Loucy (cell line): ENCODE measurements at regions not wholly inside any gene's neighbourhood (a gene's known extent, or its start where the extent isn't known, plus 50 kb on each side); places are given as distances from the start of the nearest gene placed in this dataset.

ENCODE experiments used
- H2AFZ ChIP-seq: fragments of 200-600 bp; sonication (generic); 2 replicates; pipeline ENCODE4 v1.6.0; 2016; ENCODE audit warnings: antibody characterized with exemption, mild to moderate bottlenecking, low read length, moderate library complexity
- H3F3A ChIP-seq: fragments of 200-600 bp; 2 replicates; pipeline ENCODE4 v1.6.0; 2016; ENCODE audit warnings: antibody characterized with exemption, low read depth, mild to moderate bottlenecking
- H3K27me3 ChIP-seq: fragments of 200-600 bp; sonication (generic); 2 replicates; pipeline ENCODE4 v1.6.1; 2014; ENCODE audit warnings: low read length, mild to moderate bottlenecking; ENCODE audit not compliant: insufficient read depth, poor library complexity, severe bottlenecking
- H3K36me3 ChIP-seq: fragments of 200-600 bp; sonication (generic); 2 replicates; pipeline ENCODE4 v1.6.1; 2016; ENCODE audit warnings: low read length; ENCODE audit not compliant: insufficient read depth
- H3K4me1 ChIP-seq: fragments of 200-600 bp; sonication (generic); 2 replicates; pipeline ENCODE4 v1.5.1; 2014; ENCODE audit warnings: low read length, mild to moderate bottlenecking; ENCODE audit not compliant: insufficient read depth, poor library complexity, severe bottlenecking
- H3K4me2 ChIP-seq: fragments of 200-600 bp; sonication (generic); 2 replicates; pipeline ENCODE4 v1.6.0; 2014; ENCODE audit warnings: antibody characterized with exemption, low read length, low read depth, mild to moderate bottlenecking; ENCODE audit not compliant: poor library complexity, severe bottlenecking
- H3K4me3 ChIP-seq: fragments of 200-600 bp; sonication (generic); 2 replicates; pipeline ENCODE4 v1.5.1; 2014; ENCODE audit warnings: low read length, mild to moderate bottlenecking, mixed read lengths; ENCODE audit not compliant: poor library complexity, severe bottlenecking
- H3K79me2 ChIP-seq: fragments of 200-600 bp; sonication (generic); 2 replicates; pipeline ENCODE4 v1.6.1; 2014; ENCODE audit warnings: low read length; ENCODE audit not compliant: insufficient read depth
- H3K9ac ChIP-seq: fragments of 200-600 bp; sonication (generic); 2 replicates; pipeline ENCODE4 v1.6.0; 2014; ENCODE audit warnings: mild to moderate bottlenecking, low read depth, low read length, moderate library complexity; ENCODE audit not compliant: poor library complexity, severe bottlenecking
- H3K9me2 ChIP-seq: fragments of 200-600 bp; sonication (generic); replicated peaks from 2 replicates; pipeline ENCODE4 v1.6.1; 2016; ENCODE audit warnings: low read depth, low read length, mixed read lengths
- H3K9me3 ChIP-seq: fragments of 200-600 bp; sonication (generic); 2 replicates; pipeline ENCODE4 v1.6.1; 2014; ENCODE audit warnings: mild to moderate bottlenecking, antibody characterized with exemption, low read length, low read depth; ENCODE audit not compliant: insufficient read depth
- H4K20me1 ChIP-seq: fragments of 200-600 bp; sonication (generic); 2 replicates; pipeline ENCODE4 v1.6.0; 2014; ENCODE audit warnings: antibody characterized with exemption, low read length, mild to moderate bottlenecking; ENCODE audit not compliant: insufficient read depth, poor library complexity, severe bottlenecking
- CTCF ChIP-seq: fragments of 200-600 bp; sonication (generic); conservative IDR thresholded peaks from 2 replicates; pipeline ENCODE4 v1.5.1; 2014; ENCODE audit warnings: mild to moderate bottlenecking, antibody characterized with exemption, low read length
- EZH2phosphoT487 ChIP-seq: fragments of 200-600 bp; IDR thresholded peaks from 2 replicates; pipeline ENCODE4 v1.6.1; 2018; ENCODE audit warnings: antibody characterized with exemption, mild to moderate bottlenecking, moderate library complexity, borderline replicate concordance

- Histone ChIP-seq H3K27me3 (no peaks in the 10 kb centered on the region), H3K4me2 (no peak overlapping the region), H3K9me3 (no peaks in the 10 kb centered on the region), H3K9ac (no peak overlapping the region), H3K79me2 (no peaks in the 10 kb centered on the region), H3K36me3 (no peaks in the 10 kb centered on the region), H3K4me1 (no peaks in the 10 kb centered on the region), H3K4me3 (no peak overlapping the region), H2AFZ (peak overlapping the region; percentile 70; the same call in 1 of the 2 replicates), H3F3A (no peaks in the 10 kb centered on the region), H3K9me2 (no peaks in the 10 kb centered on the region), H4K20me1 (no peaks in the 10 kb centered on the region)
- TF ChIP-seq EZH2phosphoT487 (no peak), CTCF (no peak)
Observed at GRCh38 chr2:158011055-158011771, 90.5 kb upstream of the UPP2 start.

- no peaks in the 10 kb centered on the region for H3F3A ChIP-seq
- no peaks in the 10 kb centered on the region for H3K36me3 ChIP-seq
- H3K9ac ChIP-seq, result no peak overlapping the region
- no peaks in the 10 kb centered on the region for H3K4me1 ChIP-seq
- TF ChIP-seq EZH2phosphoT487 (no peak), CTCF (no peak)
- H3K4me3 ChIP-seq, result no peak overlapping the region
- H3K27me3 ChIP-seq, result no peaks in the 10 kb centered on the region
- H2AFZ ChIP-seq, result no peak overlapping the region
- H3K9me3 ChIP-seq, result no peaks in the 10 kb centered on the region
- H3K79me2 ChIP-seq, result no peaks in the 10 kb centered on the region
- no peaks in the 10 kb centered on the region for H4K20me1 ChIP-seq
- no peak overlapping the region for H3K4me2 ChIP-seq
- H3K9me2 ChIP-seq, result no peaks in the 10 kb centered on the region
Observed at GRCh38 chr2:158009399-158009798, 92.3 kb upstream of the UPP2 start.

GRCh38 chr2:158006961-158007719 lies 94.5 kb upstream of the UPP2 start:
- Histone ChIP-seq H3F3A (no peaks in the 10 kb centered on the region), H3K79me2 (no peaks in the 10 kb centered on the region), H3K4me3 (no peak overlapping the region), H3K9me2 (no peaks in the 10 kb centered on the region), H3K36me3 (no peaks in the 10 kb centered on the region), H3K27me3 (no peaks in the 10 kb centered on the region), H3K4me2 (no peak overlapping the region), H3K9me3 (no peaks in the 10 kb centered on the region), H2AFZ (no peak overlapping the region), H3K9ac (no peak overlapping the region), H4K20me1 (no peaks in the 10 kb centered on the region), H3K4me1 (no peaks in the 10 kb centered on the region)
- TF ChIP-seq EZH2phosphoT487, result no peak
